D721Med (cell line): ENCODE measurements at regions not wholly inside any gene's neighbourhood (a gene's known extent, or its start where the extent isn't known, plus 50 kb on each side); places are given as distances from the start of the nearest gene placed in this dataset.

Experiments used
- DNase-seq: peaks from one replicate; pipeline ENCODE4 v3.0.0; 2011; ENCODE audit warnings: low spot score; ENCODE audit not compliant: insufficient read length
- FAIRE-seq: peaks from 2 replicates; lab custom pipeline; 2011; peaks lifted over from hg19 to GRCh38; lab: Jason Lieb, UNC
- CTCF ChIP-seq: IDR thresholded peaks from 2 replicates; pipeline ENCODE4 v1.5.1; 2012; ENCODE audit warnings: mild to moderate bottlenecking, control low read depth; ENCODE audit not compliant: insufficient read depth; ENCODE audit errors: missing control alignments

GRCh38 chrX:99722094-99722493 is 688.0 kb downstream of the PCDH19 start:
- FAIRE-seq (no peak), DNase-seq (no peak)
- TF ChIP-seq CTCF, result no peak

- TF ChIP-seq CTCF, result no peak
- FAIRE-seq (no peak), DNase-seq (no peak)
These were observed 690.9 kb downstream of the PCDH19 start for GRCh38 chrX:99719140-99719539.

GRCh38 chrX:99717716-99718115 is 692.4 kb downstream of the PCDH19 start:
- DNase-seq, result no peak
- no peak for FAIRE-seq
- TF ChIP-seq CTCF, result no peak

- DNase-seq (no peak), FAIRE-seq (no peak)
- no peak for TF ChIP-seq CTCF
These were observed 704.4 kb downstream of the PCDH19 start for GRCh38 chrX:99705701-99706100.

GRCh38 chrX:99703473-99703872 is 706.6 kb downstream of the PCDH19 start:
- FAIRE-seq (no peak), DNase-seq (no peak)
- no peak for TF ChIP-seq CTCF

- DNase-seq (no peak), FAIRE-seq (no peak)
- TF ChIP-seq CTCF, result no peak
These were observed 711.6 kb downstream of the PCDH19 start for GRCh38 chrX:99698451-99698850.

GRCh38 chrX:99663136-99663535 is 746.9 kb downstream of the PCDH19 start:
- TF ChIP-seq CTCF, result no peak
- FAIRE-seq, result no peak

More at GRCh38 chrX:99663136-99663535, 746.9 kb downstream of the PCDH19 start:
- DNase-seq, result no peak
